Kidney epithelial cell (primary cell): ENCODE measurements at regions not wholly inside any gene's neighbourhood (a gene's known extent, or its start where the extent isn't known, plus 50 kb on each side); places are given as distances from the start of the nearest gene placed in this dataset.

Experiments used
- DNase-seq: peaks from one replicate; pipeline ENCODE4 v3.0.0-alpha.2; 2010; ENCODE audit warnings: low read depth
- H3K27me3 ChIP-seq: 2 replicates; pipeline ENCODE4 v1.6.0; 2011; ENCODE audit warnings: low read length; ENCODE audit not compliant: control insufficient read depth, insufficient read depth
- H3K36me3 ChIP-seq: 2 replicates; pipeline ENCODE4 v1.5.1; 2011; ENCODE audit warnings: low read length; ENCODE audit not compliant: control insufficient read depth, insufficient read depth
- H3K4me3 ChIP-seq: 2 replicates; pipeline ENCODE4 v1.5.1; 2011; ENCODE audit warnings: low read depth, mild to moderate bottlenecking, control low read depth, low read length
- CTCF ChIP-seq: IDR thresholded peaks from 2 replicates; pipeline ENCODE4 v1.5.1; 2011; ENCODE audit warnings: mild to moderate bottlenecking, moderate library complexity, low read length, control low read depth, inconsistent platforms; ENCODE audit not compliant: insufficient read depth, poor library complexity, severe bottlenecking

- H3K36me3 ChIP-seq: no peaks in the 10 kb centered on the region
- H3K27me3 ChIP-seq: no peaks in the 10 kb centered on the region
- DNase-seq: no peak
- no peak for TF ChIP-seq CTCF
- H3K4me3 ChIP-seq: no peak overlapping the region
These were observed 533.8 kb downstream of the FBXO15 start for GRCh38 chr18:73613706-73614340.

DNA sequence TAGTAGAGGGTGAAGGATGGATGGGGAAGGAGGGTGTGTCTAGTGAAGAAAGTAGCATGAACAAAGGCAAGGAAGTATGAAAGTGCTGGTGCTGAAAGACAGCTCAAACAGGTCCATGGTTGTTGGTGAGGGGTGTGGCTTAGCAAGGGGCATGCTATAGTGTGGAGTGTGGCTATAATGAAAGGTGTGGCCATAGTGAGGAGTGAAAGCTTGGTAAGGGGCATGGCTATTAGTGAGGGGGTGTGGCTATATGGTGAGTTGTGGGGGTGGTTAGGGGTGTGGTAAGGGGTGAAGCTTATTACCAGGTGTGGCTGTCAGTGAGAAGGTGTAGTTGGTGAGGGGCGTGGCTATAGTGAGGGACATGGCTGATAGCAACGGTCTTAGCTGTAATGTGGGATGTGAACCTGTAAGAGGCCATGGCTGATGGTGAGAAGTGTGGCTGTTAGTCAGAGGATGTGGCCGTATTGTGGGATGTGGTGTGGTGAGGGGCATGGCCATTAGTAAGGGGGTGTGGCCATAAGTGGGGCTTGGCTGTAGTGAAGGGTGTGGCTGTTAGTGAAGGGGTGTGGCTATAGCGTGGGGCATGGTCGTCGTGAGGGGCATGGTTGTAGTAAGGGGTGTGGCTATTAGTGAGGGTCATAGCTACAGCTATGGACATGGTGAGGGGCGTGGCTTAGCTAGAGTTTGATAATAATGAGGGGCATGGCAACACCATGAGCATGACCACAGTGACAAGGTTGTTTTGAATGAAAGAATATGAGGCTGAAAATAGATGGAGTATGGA is 549.6 kb downstream of the FBXO15 start:
- DNase-seq: no peak
- Histone ChIP-seq H3K36me3 (no peaks in the 10 kb centered on the region), H3K27me3 (no peaks in the 10 kb centered on the region), H3K4me3 (no peak overlapping the region)
- no peak for TF ChIP-seq CTCF

DNA sequence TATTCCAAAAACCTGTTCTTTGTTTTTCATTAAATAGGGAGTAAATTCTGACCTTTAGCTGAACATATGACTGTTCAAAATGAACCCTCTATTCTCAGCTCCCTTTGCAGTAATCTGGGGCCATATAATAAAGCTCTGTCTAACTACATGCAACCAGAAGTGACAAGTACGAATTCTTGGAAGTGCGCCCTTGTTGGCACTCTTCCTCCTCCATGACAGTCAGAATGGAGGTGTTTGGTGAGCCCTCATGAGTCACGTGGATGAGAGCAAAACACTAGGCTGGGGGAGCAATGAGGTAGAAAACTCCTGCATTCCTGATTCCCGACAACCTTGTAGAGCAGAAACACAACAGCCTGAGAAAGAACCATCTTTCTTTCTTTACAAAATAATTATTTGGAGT is 552.9 kb downstream of the FBXO15 start:
- Histone ChIP-seq H3K27me3 (no peaks in the 10 kb centered on the region), H3K36me3 (no peaks in the 10 kb centered on the region), H3K4me3 (no peak overlapping the region)
- no peak for DNase-seq
- TF ChIP-seq CTCF: no peak

DNA sequence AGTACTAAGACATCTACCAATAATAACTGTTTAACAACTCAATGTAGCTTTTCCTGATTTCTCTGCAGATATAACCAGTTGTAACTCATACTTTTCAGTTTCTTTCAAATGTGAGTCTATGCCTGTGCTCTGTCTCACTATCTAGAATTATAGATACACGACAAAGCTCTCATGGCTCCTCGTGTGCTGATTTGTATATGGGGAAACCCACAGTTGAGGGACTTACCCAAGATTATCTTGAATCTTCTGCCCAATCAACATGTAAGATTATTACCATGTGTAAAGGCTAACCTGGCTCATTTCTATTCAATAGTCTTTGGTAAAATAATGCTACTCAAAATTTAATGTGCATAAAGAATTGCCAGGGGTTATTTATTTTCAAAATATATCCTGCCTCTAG is 554.4 kb downstream of the FBXO15 start:
- no peak for TF ChIP-seq CTCF
- DNase-seq: no peak
- Histone ChIP-seq H3K27me3 (no peaks in the 10 kb centered on the region), H3K4me3 (no peak overlapping the region), H3K36me3 (no peaks in the 10 kb centered on the region)

DNA sequence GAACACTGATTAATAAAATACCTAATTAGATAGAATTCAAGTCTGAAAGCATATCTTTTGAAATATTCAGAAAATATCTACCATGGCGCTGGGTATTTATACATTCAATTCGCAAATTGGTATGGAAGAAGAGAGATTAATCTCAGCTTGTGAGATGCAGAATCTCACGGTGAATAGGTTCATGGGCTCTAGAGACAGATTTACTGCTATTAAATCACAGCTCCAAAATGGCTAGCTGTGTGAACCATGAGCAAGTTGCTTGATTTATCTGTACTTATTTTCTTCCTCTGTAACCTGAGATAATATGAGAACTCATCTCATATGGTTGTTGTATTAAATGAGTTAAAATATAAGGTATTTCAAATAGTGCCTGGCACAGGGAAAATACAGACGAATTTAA is 556.7 kb downstream of the FBXO15 start:
- TF ChIP-seq CTCF: no peak
- no peaks in the 10 kb centered on the region for H3K27me3 ChIP-seq
- H3K36me3 ChIP-seq: no peaks in the 10 kb centered on the region
- H3K4me3 ChIP-seq: no peak overlapping the region
- DNase-seq: no peak
